SU-DHL-6 (cell line): ENCODE measurements at regions not wholly inside any gene's neighbourhood (a gene's known extent, or its start where the extent isn't known, plus 50 kb on each side); places are given as distances from the start of the nearest gene placed in this dataset.

Experiments
- H2AFZ ChIP-seq: fragments of 200-600 bp; sonication (generic); 2 replicates; pipeline ENCODE4 v1.6.1; 2014; ENCODE audit warnings: low read depth, mild to moderate bottlenecking, moderate library complexity, mixed read lengths, antibody characterized with exemption, low read length; ENCODE audit not compliant: severe bottlenecking
- H3F3A ChIP-seq: fragments of 200-600 bp; shearing (Covaris generic); 2 replicates; pipeline ENCODE4 v1.6.0; 2016; ENCODE audit warnings: antibody characterized with exemption, mild to moderate bottlenecking; ENCODE audit not compliant: insufficient read depth
- H3K27ac ChIP-seq: fragments of 200-600 bp; sonication (generic); 2 replicates; pipeline ENCODE4 v1.5.1; 2016; ENCODE audit warnings: low read depth, mild to moderate bottlenecking, low read length, moderate library complexity, mixed read lengths
- H3K27me3 ChIP-seq: fragments of 200-600 bp; sonication (generic), shearing (Covaris generic); 2 replicates; pipeline ENCODE4 v1.6.0; 2014; ENCODE audit warnings: mild to moderate bottlenecking, low read length
- H3K36me3 ChIP-seq: fragments of 200-600 bp; sonication (generic); 2 replicates; pipeline ENCODE4 v1.6.1; 2014; ENCODE audit warnings: mild to moderate bottlenecking, low read length, mixed read lengths
- H3K4me2 ChIP-seq: fragments of 300-600, 200-600 bp; shearing (Covaris generic), sonication (generic); 2 replicates; pipeline ENCODE4 v1.6.0; 2014; ENCODE audit warnings: low read length, low read depth, mild to moderate bottlenecking; ENCODE audit not compliant: poor library complexity, severe bottlenecking
- H3K4me3 ChIP-seq: fragments of 200-600 bp; sonication (generic); 2 replicates; pipeline ENCODE4 v1.5.1; 2014; ENCODE audit warnings: antibody characterized with exemption, low read length, mild to moderate bottlenecking, mixed read lengths; ENCODE audit not compliant: insufficient read depth, poor library complexity, severe bottlenecking
- H3K79me2 ChIP-seq: fragments of 200-600 bp; sonication (generic); 2 replicates; pipeline ENCODE4 v1.6.1; 2014; ENCODE audit warnings: mild to moderate bottlenecking, low read length, moderate library complexity; ENCODE audit not compliant: insufficient read depth
- H3K9ac ChIP-seq: fragments of 200-600 bp; sonication (generic); 2 replicates; pipeline ENCODE4 v1.7.0; 2014; ENCODE audit warnings: mild to moderate bottlenecking, low read length
- H3K9me2 ChIP-seq: fragments of 200-600 bp; sonication (generic); replicated peaks from 2 replicates; pipeline ENCODE4 v1.6.1; 2014; ENCODE audit warnings: low read length; ENCODE audit not compliant: insufficient read depth
- H3K9me3 ChIP-seq: fragments of 200-600 bp; sonication (generic); 2 replicates; pipeline ENCODE4 v1.6.1; 2014; ENCODE audit warnings: low read length, mixed read lengths; ENCODE audit not compliant: insufficient read depth
- H4K20me1 ChIP-seq: fragments of 200-600 bp; sonication (generic); 2 replicates; pipeline ENCODE4 v1.6.1; 2014; ENCODE audit warnings: low read depth, mild to moderate bottlenecking, antibody characterized with exemption, low read length, moderate library complexity, mixed read lengths
- CTCF ChIP-seq: fragments of 200-600 bp; sonication (generic); IDR thresholded peaks from one replicate; pipeline ENCODE4 v1.5.1; 2017; ENCODE audit warnings: antibody characterized with exemption, mild to moderate bottlenecking, low read length, moderate library complexity; ENCODE audit not compliant: insufficient read depth, poor library complexity, severe bottlenecking
- EZH2phosphoT487 ChIP-seq: fragments of 200-600 bp; sonication (generic), shearing (Covaris generic); conservative IDR thresholded peaks from 2 replicates; pipeline ENCODE4 v1.6.1; 2018; ENCODE audit warnings: mild to moderate bottlenecking, antibody characterized with exemption, low read length, moderate library complexity, mixed read lengths

GRCh38 chr1:184811439-184812111, 56.9 kb upstream of the EDEM3 start:
- Histone ChIP-seq H3K27me3 (no peaks in the 10 kb centered on the region), H3K79me2 (no peaks in the 10 kb centered on the region), H4K20me1 (no peaks in the 10 kb centered on the region), H3K9ac (no peak overlapping the region), H3F3A (no peaks in the 10 kb centered on the region), H2AFZ (no peak overlapping the region), H3K36me3 (0 out of 2 replicates have a peak, but pooled peaks cover 2% of the 10 kb centered on the region), H3K9me3 (no peaks in the 10 kb centered on the region; the same call in 1 of the 2 replicates), H3K4me2 (no peak overlapping the region), H3K9me2 (no peaks in the 10 kb centered on the region), H3K4me3 (no peak overlapping the region), H3K27ac (no peak overlapping the region)
- TF ChIP-seq EZH2phosphoT487, result no peak

DNA sequence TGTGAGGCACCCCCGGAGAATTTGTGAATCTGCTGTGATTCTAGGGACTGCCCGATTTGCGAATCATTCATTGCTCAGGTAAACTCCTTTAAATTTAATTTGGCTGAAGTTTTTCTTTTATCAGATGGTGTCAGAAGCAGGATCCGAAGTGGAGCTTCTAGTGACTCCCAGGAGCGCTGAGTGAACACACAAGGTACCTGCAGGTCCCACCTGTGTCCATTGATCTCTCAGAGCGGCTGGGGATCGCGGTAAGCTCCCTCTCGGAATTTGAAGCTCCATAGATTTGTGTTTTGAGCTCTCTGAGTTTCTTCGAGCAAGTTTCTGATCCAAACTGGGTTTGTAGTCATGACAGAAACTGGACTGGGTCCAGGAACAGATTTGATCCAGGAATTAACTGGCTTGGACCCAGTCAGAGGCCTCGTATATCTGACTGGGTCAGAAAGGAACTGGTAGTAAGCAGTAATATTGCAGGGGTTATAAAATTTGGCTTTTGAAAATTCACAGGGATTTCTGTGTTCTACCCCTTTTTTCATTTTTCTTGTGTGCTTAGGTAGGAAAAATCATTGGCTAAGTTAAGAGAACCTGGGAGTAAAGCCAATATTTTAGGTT, 56.2 kb upstream of the EDEM3 start:
- H2AFZ ChIP-seq, result no peak overlapping the region
- H3K27me3 ChIP-seq, result no peaks in the 10 kb centered on the region
- no peaks in the 10 kb centered on the region; the same call in 1 of the 2 replicates for H3K9me3 ChIP-seq
- H3K9me2 ChIP-seq, result no peaks in the 10 kb centered on the region
- H4K20me1 ChIP-seq, result no peaks in the 10 kb centered on the region
- no peaks in the 10 kb centered on the region for H3F3A ChIP-seq
- H3K4me3 ChIP-seq, result no peak overlapping the region
- no peak overlapping the region for H3K4me2 ChIP-seq
- H3K79me2 ChIP-seq, result no peaks in the 10 kb centered on the region
- no peak overlapping the region for H3K27ac ChIP-seq
- H3K9ac ChIP-seq, result no peak overlapping the region
- H3K36me3 ChIP-seq, result 0 out of 2 replicates have a peak, but pooled peaks cover 2% of the 10 kb centered on the region
- TF ChIP-seq EZH2phosphoT487 (no peak), CTCF (no peak)

DNA sequence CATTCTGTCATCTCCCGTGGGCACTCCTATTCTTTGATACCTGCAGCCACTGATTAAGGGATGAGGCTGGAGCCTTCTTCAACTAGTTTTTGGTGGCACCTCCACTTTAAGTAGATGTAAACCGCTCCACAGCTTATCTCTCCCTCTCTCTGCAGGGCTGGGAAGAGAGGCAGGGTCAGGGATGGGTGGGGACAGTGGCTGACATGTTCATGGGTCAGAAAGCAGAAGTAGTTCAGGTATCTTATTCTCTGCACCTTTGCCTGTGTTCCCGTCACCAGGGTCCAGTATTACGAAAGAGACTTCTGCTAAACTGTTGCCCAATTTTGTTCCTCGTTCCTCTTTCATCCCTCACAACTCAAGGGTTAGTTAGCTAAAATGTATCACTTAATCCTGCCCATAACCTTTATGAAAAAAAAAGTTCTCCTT, 51.7 kb upstream of the EDEM3 start:
- no peaks in the 10 kb centered on the region for H3K36me3 ChIP-seq
- H3K27me3 ChIP-seq, result no peaks in the 10 kb centered on the region
- no peak overlapping the region for H3K4me3 ChIP-seq
- TF ChIP-seq EZH2phosphoT487, result no peak
- no peak for TF ChIP-seq CTCF
- H3K9ac ChIP-seq, result no peak overlapping the region
- H3K9me2 ChIP-seq, result no peaks in the 10 kb centered on the region
- H3F3A ChIP-seq, result no peaks in the 10 kb centered on the region
- no peaks in the 10 kb centered on the region for H3K9me3 ChIP-seq
- H3K27ac ChIP-seq, result no peak overlapping the region
- no peak overlapping the region for H3K4me2 ChIP-seq
- no peaks in the 10 kb centered on the region for H4K20me1 ChIP-seq
- H3K79me2 ChIP-seq, result no peaks in the 10 kb centered on the region
- H2AFZ ChIP-seq, result no peak overlapping the region
